Glutamatergic neuron (in vitro differentiated cells): ENCODE measurements at regions not wholly inside any gene's neighbourhood (a gene's known extent, or its start where the extent isn't known, plus 50 kb on each side); places are given as distances from the start of the nearest gene placed in this dataset.

Experiments used
- DNase-seq: peaks from one replicate; pipeline ENCODE4 v3.0.0; 2022
- H3K27ac Mint-ChIP-seq: one replicate; pipeline ENCODE4 v1.8.0; 2020; ENCODE audit warnings: mild to moderate bottlenecking, mixed read lengths, inconsistent platforms; ENCODE audit not compliant: unreplicated experiment
- H3K27me3 Mint-ChIP-seq: one replicate; pipeline ENCODE4 v1.8.0; 2020; ENCODE audit warnings: mild to moderate bottlenecking, moderate library complexity, mixed read lengths, inconsistent platforms; ENCODE audit not compliant: unreplicated experiment
- H3K36me3 Mint-ChIP-seq: one replicate; pipeline ENCODE4 v1.8.0; 2020; ENCODE audit warnings: mild to moderate bottlenecking, mixed read lengths, inconsistent platforms; ENCODE audit not compliant: unreplicated experiment
- H3K4me1 Mint-ChIP-seq: one replicate; pipeline ENCODE4 v1.8.0; 2020; ENCODE audit warnings: mild to moderate bottlenecking, low read depth, mixed read lengths, inconsistent platforms; ENCODE audit not compliant: unreplicated experiment
- H3K4me3 Mint-ChIP-seq: one replicate; pipeline ENCODE4 v1.8.0; 2020; ENCODE audit warnings: mild to moderate bottlenecking, mixed read lengths, inconsistent platforms; ENCODE audit not compliant: unreplicated experiment
- H3K9me3 Mint-ChIP-seq: one replicate; pipeline ENCODE4 v1.8.0; 2020; ENCODE audit warnings: mild to moderate bottlenecking, moderate library complexity, mixed read lengths, inconsistent platforms; ENCODE audit not compliant: unreplicated experiment
- TF ChIP-seq, protein P1 (sequence below): fragments of 200-600 bp; sonication (generic); IDR thresholded peaks from one replicate; pipeline ENCODE4 v1.5.0; 2021; ENCODE audit not compliant: partially characterized antibody, unreplicated experiment

DNA sequence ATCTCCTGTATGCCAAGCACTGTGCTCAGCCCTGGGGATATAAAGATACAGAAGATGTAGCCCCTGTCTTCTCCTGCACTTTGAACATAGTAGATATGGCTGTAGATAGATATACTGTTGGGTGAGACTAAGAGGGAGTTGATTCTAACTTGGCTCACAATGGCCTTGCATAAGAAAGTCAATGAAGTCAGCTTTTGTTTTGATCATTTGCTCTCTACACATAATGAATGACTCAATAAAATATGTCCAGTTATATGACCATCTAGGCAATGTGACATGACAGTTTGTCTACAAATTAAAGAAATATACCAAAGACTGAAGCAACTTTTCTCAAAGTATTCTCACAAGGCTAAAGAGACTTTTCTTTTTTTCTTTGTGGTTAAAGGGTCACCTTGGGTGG is 147.6 kb upstream of the DIPK2B start:
- H3K36me3 Mint-ChIP-seq = no peaks in the 10 kb centered on the region

GRCh38 chrX:45347877-45348276 is 147.2 kb upstream of the DIPK2B start:
- Mint-ChIP-seq H3K27ac (no peak overlapping the region), H3K9me3 (no peaks in the 10 kb centered on the region), H3K4me3 (no peak overlapping the region), H3K27me3 (no peaks in the 10 kb centered on the region), H3K4me1 (no peaks in the 10 kb centered on the region), H3K36me3 (no peaks in the 10 kb centered on the region)
- DNase-seq = no peak
- TF ChIP-seq, protein P1, sequence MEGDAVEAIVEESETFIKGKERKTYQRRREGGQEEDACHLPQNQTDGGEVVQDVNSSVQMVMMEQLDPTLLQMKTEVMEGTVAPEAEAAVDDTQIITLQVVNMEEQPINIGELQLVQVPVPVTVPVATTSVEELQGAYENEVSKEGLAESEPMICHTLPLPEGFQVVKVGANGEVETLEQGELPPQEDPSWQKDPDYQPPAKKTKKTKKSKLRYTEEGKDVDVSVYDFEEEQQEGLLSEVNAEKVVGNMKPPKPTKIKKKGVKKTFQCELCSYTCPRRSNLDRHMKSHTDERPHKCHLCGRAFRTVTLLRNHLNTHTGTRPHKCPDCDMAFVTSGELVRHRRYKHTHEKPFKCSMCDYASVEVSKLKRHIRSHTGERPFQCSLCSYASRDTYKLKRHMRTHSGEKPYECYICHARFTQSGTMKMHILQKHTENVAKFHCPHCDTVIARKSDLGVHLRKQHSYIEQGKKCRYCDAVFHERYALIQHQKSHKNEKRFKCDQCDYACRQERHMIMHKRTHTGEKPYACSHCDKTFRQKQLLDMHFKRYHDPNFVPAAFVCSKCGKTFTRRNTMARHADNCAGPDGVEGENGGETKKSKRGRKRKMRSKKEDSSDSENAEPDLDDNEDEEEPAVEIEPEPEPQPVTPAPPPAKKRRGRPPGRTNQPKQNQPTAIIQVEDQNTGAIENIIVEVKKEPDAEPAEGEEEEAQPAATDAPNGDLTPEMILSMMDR = no peak

More for the DNA sequence above, 147.6 kb upstream of the DIPK2B start:
- Mint-ChIP-seq H3K4me1 (no peaks in the 10 kb centered on the region), H3K27ac (no peak overlapping the region), H3K27me3 (no peaks in the 10 kb centered on the region), H3K4me3 (no peak overlapping the region), H3K9me3 (no peaks in the 10 kb centered on the region)
- DNase-seq = no peak
- TF ChIP-seq, protein P1 = no peak

DNA sequence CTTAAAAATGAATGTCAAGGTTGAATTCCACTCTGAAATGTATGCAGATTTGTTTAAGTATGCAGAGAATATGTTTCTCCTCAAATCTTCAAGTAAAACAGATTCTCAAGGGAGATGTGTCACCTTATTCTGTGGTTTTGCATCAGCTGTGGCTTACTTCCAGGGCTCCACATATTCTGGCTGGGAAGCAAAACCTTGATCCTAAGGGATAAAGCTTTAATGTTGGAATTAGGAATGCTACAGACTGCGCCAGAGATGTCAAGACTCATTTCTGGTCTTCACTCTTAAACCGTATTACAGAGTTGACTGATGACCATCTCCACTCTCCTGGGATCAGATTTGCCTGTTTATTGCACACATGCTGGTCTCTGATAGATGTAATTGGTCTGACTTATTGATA is 143.9 kb upstream of the DIPK2B start:
- Mint-ChIP-seq H3K36me3 (no peaks in the 10 kb centered on the region), H3K27ac (no peak overlapping the region), H3K4me3 (no peak overlapping the region), H3K4me1 (no peaks in the 10 kb centered on the region), H3K27me3 (no peaks in the 10 kb centered on the region), H3K9me3 (no peaks in the 10 kb centered on the region)
- DNase-seq = no peak
- TF ChIP-seq, protein P1 = no peak

DNA sequence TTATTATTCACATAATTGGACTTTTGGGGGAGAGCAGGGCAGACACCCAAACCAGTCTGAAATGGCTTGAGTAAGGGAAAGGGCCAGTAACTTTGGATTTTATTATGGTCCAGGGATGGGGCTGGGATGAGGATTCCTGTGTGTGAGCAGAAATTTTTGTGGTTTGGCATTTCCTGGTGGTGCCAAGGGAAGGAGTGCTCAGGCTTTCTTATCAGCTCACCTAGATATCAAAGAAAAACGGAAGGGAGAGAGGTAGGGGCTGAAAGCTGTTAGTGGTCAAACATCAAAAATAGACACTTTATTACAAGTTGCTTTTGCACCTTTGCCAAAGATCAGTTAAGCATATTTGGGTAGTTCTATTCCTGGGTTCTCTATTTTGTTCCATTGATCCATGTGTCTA is 128.5 kb upstream of the DIPK2B start:
- Mint-ChIP-seq H3K36me3 (no peaks in the 10 kb centered on the region), H3K27me3 (peaks cover 2% of the 10 kb centered on the region), H3K4me3 (no peak overlapping the region), H3K4me1 (no peaks in the 10 kb centered on the region), H3K27ac (no peak overlapping the region), H3K9me3 (peaks cover 3% of the 10 kb centered on the region)
- DNase-seq = no peak
- TF ChIP-seq, protein P1 = no peak

GRCh38 chrX:45324941-45325340 is 124.3 kb upstream of the DIPK2B start:
- Mint-ChIP-seq H3K36me3 (no peaks in the 10 kb centered on the region), H3K9me3 (peaks cover 3% of the 10 kb centered on the region), H3K4me3 (no peak overlapping the region), H3K27ac (no peak overlapping the region), H3K27me3 (peaks cover 2% of the 10 kb centered on the region), H3K4me1 (no peaks in the 10 kb centered on the region)
- TF ChIP-seq, protein P1 = no peak
- DNase-seq = no peak
